HFFc6 (cell line): ENCODE measurements at regions not wholly inside any gene's neighbourhood (a gene's known extent, or its start where the extent isn't known, plus 50 kb on each side); places are given as distances from the start of the nearest gene placed in this dataset.
"Not testable (repeated sequence)": the region's sequence is repeated elsewhere in the genome, so short reads cannot be mapped to it uniquely, and the experiment has no call there.

Experiments used
- DNase-seq: peaks from one replicate; pipeline ENCODE4 v3.0.0-alpha.2; 2018
- H3K27ac Mint-ChIP-seq: 2 replicates; pipeline ENCODE4 v1.8.0; 2020; ENCODE audit warnings: mild to moderate bottlenecking, mixed read lengths
- H3K27me3 Mint-ChIP-seq: 2 replicates; pipeline ENCODE4 v1.8.0; 2021; ENCODE audit warnings: mild to moderate bottlenecking, moderate library complexity, mixed read lengths; ENCODE audit not compliant: insufficient read depth
- H3K36me3 Mint-ChIP-seq: 2 replicates; pipeline ENCODE4 v1.8.0; 2021; ENCODE audit warnings: low read depth, mixed read lengths
- H3K4me1 Mint-ChIP-seq: 2 replicates; pipeline ENCODE4 v1.8.0; 2020; ENCODE audit warnings: low read depth, mixed read lengths
- H3K4me3 Mint-ChIP-seq: 2 replicates; pipeline ENCODE4 v1.8.0; 2020; ENCODE audit warnings: mild to moderate bottlenecking, moderate library complexity, mixed read lengths
- H3K9me3 Mint-ChIP-seq: 2 replicates; pipeline ENCODE4 v1.8.0; 2020; ENCODE audit warnings: mild to moderate bottlenecking, mixed read lengths
- CTCF ChIP-seq: fragments of 200-600 bp; sonication (generic); IDR thresholded peaks from 2 replicates; pipeline ENCODE4 v1.5.0; 2021; ENCODE audit warnings: antibody characterized with exemption, mild to moderate bottlenecking

DNA sequence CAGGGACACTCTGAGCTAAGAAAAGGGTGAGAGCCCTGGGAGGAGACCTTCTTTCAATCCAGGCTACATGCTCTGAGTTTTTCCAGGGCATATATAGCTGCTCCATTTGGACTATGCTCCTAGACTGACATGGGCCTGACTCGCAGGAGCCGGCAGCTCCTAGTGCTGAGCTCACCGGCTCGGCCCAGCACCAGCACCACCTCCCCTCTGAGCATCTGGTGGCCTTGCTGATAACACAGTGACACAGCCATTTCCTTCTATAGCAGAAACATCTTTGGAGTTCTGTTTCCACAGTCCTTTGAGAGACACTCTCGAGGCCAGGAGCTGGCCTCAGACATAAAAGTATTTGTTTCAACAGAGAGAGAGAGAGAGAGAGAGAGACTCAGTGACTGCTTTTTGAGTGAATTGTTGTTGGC is 184.9 kb downstream of the TM9SF2 start:
- no peak for DNase-seq
- H3K27me3 Mint-ChIP-seq = peaks cover 8% of the 10 kb centered on the region
- H3K27ac Mint-ChIP-seq = no peak overlapping the region
- H3K4me1 Mint-ChIP-seq = peaks cover 5% of the 10 kb centered on the region; the same call in 1 of the 2 replicates
- H3K4me3 Mint-ChIP-seq = no peak overlapping the region
- TF ChIP-seq CTCF = no peak
- H3K9me3 Mint-ChIP-seq = no peaks in the 10 kb centered on the region
- H3K36me3 Mint-ChIP-seq = no peaks in the 10 kb centered on the region

DNA sequence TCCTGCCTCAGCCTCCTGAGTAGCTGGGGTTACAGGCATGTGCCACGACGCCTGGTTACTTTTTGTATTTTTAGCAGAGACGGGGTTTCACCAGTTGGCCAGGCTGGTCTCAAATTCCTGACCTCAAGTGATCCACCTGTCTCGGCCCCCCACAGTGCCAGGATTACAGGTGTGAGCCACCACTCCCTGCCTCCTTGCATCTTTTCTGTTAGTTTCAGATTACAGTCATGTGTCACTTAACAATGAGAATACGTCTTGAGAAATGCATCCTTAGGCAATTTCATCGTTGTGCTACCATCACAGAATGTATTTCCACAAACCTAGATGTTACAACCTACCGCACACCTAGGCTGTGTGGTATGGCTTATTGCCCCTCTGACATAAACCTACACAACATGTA is 180.4 kb downstream of the TM9SF2 start:
- Mint-ChIP-seq H3K36me3 (no peaks in the 10 kb centered on the region), H3K4me3 (no peak overlapping the region), H3K9me3 (no peaks in the 10 kb centered on the region), H3K27me3 (peaks cover under 1% of the 10 kb centered on the region), H3K4me1 (peaks cover 11% of the 10 kb centered on the region), H3K27ac (no peak overlapping the region)
- no peak for TF ChIP-seq CTCF
- DNase-seq = no peak

GRCh38 chr13:99677116-99677951 is 176.1 kb downstream of the TM9SF2 start:
- no peak overlapping the region for H3K4me3 Mint-ChIP-seq

DNA sequence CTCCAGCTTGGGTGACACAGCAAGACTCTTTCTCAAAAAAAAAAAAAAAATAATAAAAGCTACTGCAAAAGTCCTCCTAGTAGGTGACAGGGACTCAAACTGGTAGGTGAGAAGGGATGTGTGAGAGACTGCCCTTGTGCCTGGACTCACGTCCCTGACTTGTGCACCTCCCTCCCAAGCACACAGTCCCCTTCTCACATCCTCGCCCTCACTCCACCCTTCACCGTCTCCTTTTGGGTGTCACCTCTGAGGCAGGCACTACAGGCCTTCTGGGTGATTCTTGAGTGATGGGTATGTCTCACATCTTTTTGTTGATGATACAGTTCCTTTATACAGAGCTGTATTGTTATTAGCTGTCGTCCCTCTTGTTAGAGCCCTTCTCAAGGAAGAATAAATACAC is 170.5 kb downstream of the TM9SF2 start:
- DNase-seq = no peak
- H3K9me3 Mint-ChIP-seq = no peaks in the 10 kb centered on the region

More at GRCh38 chr13:99677116-99677951, 176.1 kb downstream of the TM9SF2 start:
- Mint-ChIP-seq H3K36me3 (no peaks in the 10 kb centered on the region), H3K27me3 (peaks cover 9% of the 10 kb centered on the region), H3K27ac (no peak overlapping the region), H3K9me3 (no peaks in the 10 kb centered on the region), H3K4me1 (peaks cover 5% of the 10 kb centered on the region)
- TF ChIP-seq CTCF = no peak
- DNase-seq = no peak

GRCh38 chr13:99669096-99669495 is 167.8 kb downstream of the TM9SF2 start:
- not testable (repeated sequence) for H3K27ac Mint-ChIP-seq, H3K4me1 Mint-ChIP-seq, H3K36me3 Mint-ChIP-seq, H3K4me3 Mint-ChIP-seq, DNase-seq, H3K9me3 Mint-ChIP-seq
- H3K27me3 Mint-ChIP-seq = peaks cover 25% of the 10 kb centered on the region

More for the DNA sequence above, 170.5 kb downstream of the TM9SF2 start:
- Mint-ChIP-seq H3K27ac (no peak overlapping the region), H3K4me3 (no peak overlapping the region), H3K36me3 (no peaks in the 10 kb centered on the region), H3K4me1 (no peaks in the 10 kb centered on the region), H3K27me3 (peaks cover 26% of the 10 kb centered on the region)
- TF ChIP-seq CTCF = no peak

- Mint-ChIP-seq H3K9me3 (no peaks in the 10 kb centered on the region), H3K4me3 (no peak overlapping the region), H3K4me1 (no peaks in the 10 kb centered on the region), H3K27ac (no peak overlapping the region), H3K36me3 (no peaks in the 10 kb centered on the region), H3K27me3 (peaks cover 22% of the 10 kb centered on the region)
- no peak for TF ChIP-seq CTCF
- no peak for DNase-seq
Measured at GRCh38 chr13:99666146-99666805, 165.0 kb downstream of the TM9SF2 start.
